ENCODE measurements at regions not wholly inside any gene's neighbourhood (a gene's known extent, or its start where the extent isn't known, plus 50 kb on each side); places are given as distances from the start of the nearest gene placed in this dataset.

GRCh38 chr7:40986351-40986873 is 716.5 kb downstream of the INHBA start:
- no peak for ATAC-seq (ENCODE audit: insufficient read depth, low FRiP score)
- Histone ChIP-seq H3K9me3 (ENCODE audit: control insufficient read depth in 4 of 4, insufficient read depth in 3 of 4, low read length in 3 of 4) (no peaks in the 10 kb centered on the region), H3K36me3 (ENCODE audit: control insufficient read depth in 4 of 4, insufficient read depth in 4 of 4, low read length in 4 of 4) (no peaks in the 10 kb centered on the region), H3K4me3 (no peak overlapping the region), H3K27me3 (ENCODE audit: control insufficient read depth in 3 of 3, insufficient read depth in 3 of 3, low read length in 2 of 3) (no peaks in the 10 kb centered on the region), H3K27ac (ENCODE audit: low read depth in 1 of 2, low read length in 1 of 2) (no peak overlapping the region), H3K9ac (ENCODE audit: insufficient read depth in 1 of 2, low read length in 2 of 2) (no peak overlapping the region), H3K4me1 (ENCODE audit: control insufficient read depth in 5 of 5, insufficient read depth in 5 of 5, low read length in 5 of 5) (no peaks in the 10 kb centered on the region)
- DNase-seq = peak in 2 of 3 donors; percentile 34 to 49
- 76 to 82% methylated on average over 7 of the region's 7 CpGs for whole genome bisulfite sequencing, 2 donors
- TF ChIP-seq CTCF (IDR thresholded peaks at IDR 0.05; ENCODE audit: control extremely low read depth, extremely low read depth) = no peak

GRCh38 chr7:40983111-40983510 is 719.8 kb downstream of the INHBA start:
- Histone ChIP-seq H3K9me3 (ENCODE audit: control insufficient read depth in 4 of 4, insufficient read depth in 3 of 4, low read length in 3 of 4) (no peaks in the 10 kb centered on the region), H3K9ac (ENCODE audit: insufficient read depth in 1 of 2, low read length in 2 of 2) (no peak overlapping the region), H3K36me3 (ENCODE audit: control insufficient read depth in 4 of 4, insufficient read depth in 4 of 4, low read length in 4 of 4) (no peaks in the 10 kb centered on the region), H3K27ac (ENCODE audit: low read depth in 1 of 2, low read length in 1 of 2) (no peak overlapping the region), H3K27me3 (ENCODE audit: control insufficient read depth in 3 of 3, insufficient read depth in 3 of 3, low read length in 2 of 3) (no peaks in the 10 kb centered on the region), H3K4me3 (no peak overlapping the region), H3K4me1 (ENCODE audit: control insufficient read depth in 5 of 5, insufficient read depth in 5 of 5, low read length in 5 of 5) (no peaks in the 10 kb centered on the region)
- no peak for ATAC-seq (ENCODE audit: insufficient read depth, low FRiP score)
- 70 to 89% methylated on average over 5 of the region's 5 CpGs for WGBS, 2 donors
- no peak for TF ChIP-seq CTCF (IDR thresholded peaks at IDR 0.05; ENCODE audit: control extremely low read depth, extremely low read depth)
- DNase-seq = no peak

GRCh38 chr7:40979296-40979695 is 723.6 kb downstream of the INHBA start:
- no peak for DNase-seq
- WGBS, 2 donors = 89 to 92% methylated on average over 6 of the region's 6 CpGs
- ATAC-seq (ENCODE audit: insufficient read depth, low FRiP score) = no peak
- Histone ChIP-seq H3K9ac (ENCODE audit: insufficient read depth in 1 of 2, low read length in 2 of 2) (no peak overlapping the region), H3K27ac (ENCODE audit: low read depth in 1 of 2, low read length in 1 of 2) (no peak overlapping the region), H3K36me3 (ENCODE audit: control insufficient read depth in 4 of 4, insufficient read depth in 4 of 4, low read length in 4 of 4) (no peaks in the 10 kb centered on the region), H3K9me3 (ENCODE audit: control insufficient read depth in 4 of 4, insufficient read depth in 3 of 4, low read length in 3 of 4) (no peaks in the 10 kb centered on the region), H3K4me3 (no peak overlapping the region), H3K4me1 (ENCODE audit: control insufficient read depth in 5 of 5, insufficient read depth in 5 of 5, low read length in 5 of 5) (no peaks in the 10 kb centered on the region), H3K27me3 (ENCODE audit: control insufficient read depth in 3 of 3, insufficient read depth in 3 of 3, low read length in 2 of 3) (no peaks in the 10 kb centered on the region)
- TF ChIP-seq CTCF (IDR thresholded peaks at IDR 0.05; ENCODE audit: control extremely low read depth, extremely low read depth) = no peak

GRCh38 chr7:40978047-40978446 is 724.8 kb downstream of the INHBA start:
- TF ChIP-seq CTCF (IDR thresholded peaks at IDR 0.05; ENCODE audit: control extremely low read depth, extremely low read depth) = no peak
- Histone ChIP-seq H3K36me3 (ENCODE audit: control insufficient read depth in 4 of 4, insufficient read depth in 4 of 4, low read length in 4 of 4) (no peaks in the 10 kb centered on the region), H3K9me3 (ENCODE audit: control insufficient read depth in 4 of 4, insufficient read depth in 3 of 4, low read length in 3 of 4) (no peaks in the 10 kb centered on the region), H3K4me1 (ENCODE audit: control insufficient read depth in 5 of 5, insufficient read depth in 5 of 5, low read length in 5 of 5) (no peaks in the 10 kb centered on the region), H3K9ac (ENCODE audit: insufficient read depth in 1 of 2, low read length in 2 of 2) (no peak overlapping the region), H3K4me3 (no peak overlapping the region), H3K27me3 (ENCODE audit: control insufficient read depth in 3 of 3, insufficient read depth in 3 of 3, low read length in 2 of 3) (no peaks in the 10 kb centered on the region), H3K27ac (ENCODE audit: low read depth in 1 of 2, low read length in 1 of 2) (no peak overlapping the region)
- ATAC-seq (ENCODE audit: insufficient read depth, low FRiP score) (no peak), DNase-seq (no peak)
- 40 to 86% methylated on average over 1 of the region's 1 CpG for whole genome bisulfite sequencing, 2 donors
